Panc1 (cell line): ENCODE measurements at regions not wholly inside any gene's neighbourhood (a gene's known extent, or its start where the extent isn't known, plus 50 kb on each side); places are given as distances from the start of the nearest gene placed in this dataset.

ENCODE experiments used
- CTCF ChIP-seq: fragments of 450-650 bp; IDR thresholded peaks from 2 replicates; pipeline ENCODE4 v1.5.1; 2017; ENCODE audit warnings: mild to moderate bottlenecking
- REST ChIP-seq, 2 experiments: IDR thresholded peaks; 2 replicates each; pipeline ENCODE4 v1.6.1; 2011 to 2012; ENCODE audit warnings: low read depth in 2 of 2, control low read depth in 1 of 2, low read length in 1 of 2, mild to moderate bottlenecking in 1 of 2, moderate library complexity in 1 of 2; ENCODE audit not compliant: insufficient read depth in 1 of 2
- SIN3A ChIP-seq: IDR thresholded peaks from 2 replicates; pipeline ENCODE4 v1.6.1; 2012; ENCODE audit warnings: low read depth, mild to moderate bottlenecking, low read length, moderate library complexity, borderline replicate concordance; ENCODE audit not compliant: insufficient read depth

DNA sequence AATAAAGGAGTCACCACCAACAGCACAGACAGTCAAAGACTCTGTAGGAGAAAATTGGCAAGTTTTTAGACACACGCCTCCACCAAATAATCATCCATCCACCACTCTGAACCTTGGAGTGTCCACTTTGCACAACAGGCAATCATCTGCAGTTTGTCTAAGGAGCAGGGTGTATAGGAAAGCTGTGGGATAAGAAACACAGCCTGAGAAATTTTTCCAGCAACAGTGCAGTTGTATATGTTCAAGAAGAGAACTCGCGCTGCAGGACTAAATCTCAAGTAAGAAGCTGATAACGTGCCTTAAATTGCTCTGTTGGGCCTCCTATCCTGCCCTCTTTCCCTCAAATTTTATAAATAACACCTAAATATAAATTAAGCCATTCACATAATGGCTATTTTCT lies 136.7 kb upstream of the PPARGC1A start:
- TF ChIP-seq SIN3A (no peak), CTCF (no peak), REST (IDR thresholded peaks at IDR 0.05; ENCODE audit: insufficient read depth in 1 of 2, low read depth in 2 of 2, low read length in 1 of 2) (no peak)
